Fibroblast of peridontal ligament (primary cell): ENCODE measurements at regions not wholly inside any gene's neighbourhood (a gene's known extent, or its start where the extent isn't known, plus 50 kb on each side); places are given as distances from the start of the nearest gene placed in this dataset.
A peak's percentile ranks its signal among the peaks of the same experiment; 100 is the strongest.

Source experiments
- DNase-seq: peaks from one replicate; pipeline ENCODE4 v3.0.0-alpha.2; 2010; ENCODE audit errors: extremely low read depth

GRCh38 chr2:53209679-53210458 is 557.7 kb upstream of the CHAC2 start:
- DNase-seq, result no peak

DNA sequence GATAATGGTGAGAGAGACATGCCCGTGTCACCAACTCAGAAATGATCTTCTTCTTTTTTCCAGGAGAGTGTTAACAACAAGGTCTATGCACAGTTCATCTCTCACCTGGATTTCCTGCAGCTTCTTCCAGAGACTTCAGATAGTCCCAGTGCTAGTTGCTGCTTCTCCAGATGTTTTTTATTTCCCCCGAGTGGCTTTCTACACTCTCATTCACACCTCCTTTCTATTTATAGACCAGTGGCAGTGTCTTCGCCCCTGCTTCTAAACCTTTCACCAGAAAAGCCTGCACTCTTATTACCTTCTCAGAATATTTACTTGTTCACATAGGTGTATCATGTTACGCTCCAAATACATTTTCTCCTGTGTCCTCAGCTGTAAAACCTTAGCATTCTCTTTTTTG is 558.8 kb upstream of the CHAC2 start:
- no peak for DNase-seq

DNA sequence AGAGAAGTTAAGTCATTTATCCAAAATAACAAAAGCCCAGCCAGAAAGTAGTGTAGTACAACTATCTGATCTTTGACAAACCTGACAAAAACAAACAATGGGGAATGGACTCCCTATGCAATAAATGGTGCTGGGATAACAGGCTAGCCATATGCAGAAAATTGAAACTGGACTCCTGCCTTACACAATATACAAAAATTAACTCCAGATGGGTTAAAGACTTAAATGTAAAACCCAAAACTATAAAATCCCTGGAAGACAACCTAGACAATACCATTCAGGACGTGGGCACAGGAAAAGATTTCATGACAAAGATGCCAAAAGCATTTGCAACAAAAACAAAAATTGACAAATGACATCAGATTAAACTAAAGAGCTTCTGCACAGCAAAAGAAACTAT is 561.4 kb upstream of the CHAC2 start:
- DNase-seq, result peak; percentile 53

DNA sequence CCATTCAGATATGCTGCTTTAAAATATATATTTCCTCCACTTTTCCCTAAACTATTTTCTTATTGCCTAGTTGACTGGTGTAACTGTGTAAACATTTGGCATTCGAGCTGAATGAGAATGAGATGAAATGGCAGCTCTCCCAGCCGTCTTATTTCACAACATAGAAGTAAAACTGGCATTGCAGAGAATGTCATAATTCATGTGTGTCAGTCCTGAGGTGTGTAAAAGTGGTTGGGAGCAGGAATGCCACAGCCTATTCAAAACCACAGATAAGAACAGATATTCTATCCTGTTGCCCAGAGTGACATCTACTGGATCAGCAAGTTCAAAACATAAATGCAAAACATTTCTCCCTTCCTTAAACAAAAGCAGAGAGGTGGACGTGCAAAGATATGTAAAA is 565.5 kb upstream of the CHAC2 start:
- DNase-seq, result peak; percentile 97

DNA sequence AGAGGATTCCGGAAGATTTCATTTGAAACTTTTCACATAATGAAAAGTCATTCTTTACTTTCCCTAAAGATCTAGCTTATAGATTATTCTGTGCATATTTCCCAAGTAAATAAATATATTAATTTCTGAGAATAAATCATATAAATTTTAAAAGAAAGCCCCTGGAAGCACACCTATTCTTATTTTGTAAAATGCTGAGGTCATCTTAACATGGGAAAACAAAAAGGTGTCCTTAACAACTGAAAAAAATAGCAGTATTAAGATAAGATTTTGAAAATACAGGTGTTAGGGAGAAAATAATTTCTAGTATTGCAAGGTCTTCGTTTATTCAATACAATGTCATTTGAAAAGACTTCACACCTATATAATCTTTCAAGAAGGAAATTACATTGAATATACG is 567.5 kb upstream of the CHAC2 start:
- no peak for DNase-seq

DNA sequence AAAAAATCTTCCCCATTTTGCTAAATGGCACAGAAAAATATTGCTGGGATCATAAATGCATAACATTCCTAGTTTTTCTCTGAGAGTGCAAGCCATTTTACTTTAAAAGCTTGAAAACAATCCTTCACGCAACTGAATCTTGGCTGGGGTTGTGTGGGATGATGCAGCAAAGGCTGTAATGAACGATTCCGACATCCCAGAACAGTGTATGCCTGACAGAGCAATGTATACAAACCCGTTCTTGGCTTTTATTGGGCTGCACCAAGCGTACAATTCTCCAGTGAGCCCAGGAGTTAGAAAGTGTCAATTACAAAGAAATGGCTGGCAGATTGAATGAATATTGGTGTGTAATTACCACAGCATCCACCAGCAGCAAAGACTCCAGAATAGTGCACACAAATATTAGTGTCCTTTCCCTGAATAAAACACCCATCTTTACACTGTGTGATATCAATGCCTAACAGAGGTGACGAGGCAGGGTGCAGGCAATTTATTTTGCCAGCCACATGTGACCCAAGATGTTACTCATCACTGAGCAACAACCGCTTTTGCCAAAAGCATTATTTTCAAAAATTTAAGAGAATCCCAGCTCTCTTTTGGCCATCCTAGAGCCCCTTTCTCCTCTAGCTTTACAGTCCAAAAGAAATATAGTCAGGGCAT is 578.6 kb upstream of the CHAC2 start:
- DNase-seq, result peak; percentile 51

- no peak for DNase-seq
These were observed 584.0 kb upstream of the CHAC2 start for GRCh38 chr2:53183581-53183980.

GRCh38 chr2:53182601-53183000 is 585.0 kb upstream of the CHAC2 start:
- no peak for DNase-seq

DNA sequence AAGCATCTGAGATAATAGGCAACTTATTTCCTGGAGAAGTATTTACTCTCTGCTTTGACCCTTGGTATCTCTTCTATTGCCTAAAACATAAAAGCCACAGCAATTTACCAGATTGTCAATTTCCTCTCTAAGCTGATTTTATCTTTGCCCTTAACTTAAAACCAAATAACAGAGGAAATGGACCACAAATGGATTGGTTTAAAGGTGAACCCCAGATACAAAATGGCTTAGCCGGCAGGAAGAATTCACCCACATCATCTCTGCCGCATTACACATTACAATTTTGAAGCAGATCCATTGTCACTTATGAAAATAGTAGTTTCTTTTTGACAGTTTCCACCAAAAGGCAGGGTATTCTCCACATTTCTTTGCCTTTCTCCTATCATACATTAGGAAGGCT is 585.8 kb upstream of the CHAC2 start:
- DNase-seq, result no peak

- DNase-seq, result peak; percentile 15
These were observed 590.3 kb upstream of the CHAC2 start for GRCh38 chr2:53177327-53177726.

GRCh38 chr2:53174539-53174938 is 593.1 kb upstream of the CHAC2 start:
- DNase-seq, result no peak

- no peak for DNase-seq
These were observed 593.7 kb upstream of the CHAC2 start for GRCh38 chr2:53173698-53174455.

GRCh38 chr2:53173091-53173490 is 594.5 kb upstream of the CHAC2 start:
- DNase-seq, result peak; percentile 53

DNA sequence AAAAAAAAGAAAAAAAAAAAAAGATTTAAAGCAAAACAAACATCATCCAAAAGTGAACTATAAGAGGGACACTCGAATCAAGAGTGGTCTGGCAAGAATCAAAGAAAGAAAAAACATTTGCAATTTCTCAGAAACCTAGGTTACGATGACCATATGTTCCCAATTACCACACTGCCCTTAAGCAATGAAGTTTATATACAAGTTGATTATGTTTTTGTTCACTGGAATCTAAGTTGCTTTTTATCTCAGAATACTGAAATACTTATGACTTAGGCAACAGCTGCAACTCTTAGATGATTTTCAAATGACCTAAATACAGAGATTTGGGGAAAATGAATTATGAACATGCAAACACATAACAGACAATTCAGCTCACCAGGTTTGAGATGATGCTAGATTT is 597.1 kb upstream of the CHAC2 start:
- DNase-seq, result peak; percentile 99

DNA sequence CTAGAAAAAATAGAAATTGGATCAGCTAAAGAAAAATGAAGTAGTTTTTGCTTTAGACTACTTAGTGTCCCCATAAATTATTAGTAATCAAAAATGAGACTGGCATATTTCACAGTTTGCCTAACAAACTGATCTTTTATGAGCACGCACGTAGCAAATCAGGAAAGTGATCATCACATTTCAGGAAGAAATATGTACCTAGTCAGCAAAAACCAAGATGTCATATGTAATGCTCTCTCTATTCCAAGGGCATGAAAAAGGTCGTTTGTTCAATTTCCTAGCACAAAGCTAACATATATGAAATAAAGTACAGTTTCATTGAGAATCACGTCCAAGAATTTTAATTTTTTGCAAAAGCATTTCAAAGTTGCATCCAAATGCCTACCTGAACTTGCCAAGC is 600.4 kb upstream of the CHAC2 start:
- DNase-seq, result no peak

DNA sequence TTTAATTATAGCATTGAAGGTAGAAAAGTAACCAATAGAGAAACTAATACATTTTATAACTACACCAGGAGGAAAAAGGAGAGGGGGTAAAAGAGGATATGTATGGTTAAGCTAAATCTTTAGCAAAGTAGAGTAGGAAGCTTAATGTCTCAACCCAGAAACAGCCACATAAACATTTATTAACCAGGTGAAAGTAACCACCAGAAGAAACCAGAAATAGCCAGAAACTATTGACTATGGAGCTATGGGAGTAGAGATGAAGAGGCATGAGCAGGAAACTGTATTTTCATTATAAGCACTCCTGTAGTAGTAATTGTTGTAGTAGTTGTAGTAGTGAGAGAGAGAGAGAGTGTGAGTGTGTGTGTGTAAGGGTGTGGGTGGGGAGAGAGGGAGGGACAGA is 617.5 kb upstream of the CHAC2 start:
- DNase-seq, result no peak

- no peak for DNase-seq
These were observed 619.4 kb upstream of the CHAC2 start for GRCh38 chr2:53148221-53148620.

- peak; percentile 33 for DNase-seq
These were observed 636.2 kb upstream of the CHAC2 start for GRCh38 chr2:53131416-53131815.

GRCh38 chr2:53130441-53130943 is 637.1 kb upstream of the CHAC2 start:
- DNase-seq, result peak; percentile 90

DNA sequence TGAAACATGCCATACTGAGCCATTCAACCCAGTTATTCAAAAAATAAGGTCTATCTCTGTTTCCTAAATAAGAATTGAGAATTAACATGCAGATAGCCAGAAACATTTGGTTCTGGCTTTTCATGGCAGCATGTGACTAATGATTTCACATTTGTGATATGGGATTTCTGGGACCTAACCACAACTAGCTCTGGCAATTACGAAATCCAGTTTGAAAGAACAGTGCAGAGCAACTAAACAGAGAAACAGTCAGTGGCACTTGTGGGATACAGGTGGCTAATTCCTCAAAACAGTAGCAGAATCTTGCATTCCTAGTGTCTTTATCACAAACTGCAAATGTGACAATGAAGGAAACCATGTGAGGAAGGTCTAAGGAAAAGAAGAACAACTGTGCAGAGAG is 637.8 kb upstream of the CHAC2 start:
- peak; percentile 92 for DNase-seq

GRCh38 chr2:53127061-53127650 is 640.4 kb upstream of the CHAC2 start:
- no peak for DNase-seq

DNA sequence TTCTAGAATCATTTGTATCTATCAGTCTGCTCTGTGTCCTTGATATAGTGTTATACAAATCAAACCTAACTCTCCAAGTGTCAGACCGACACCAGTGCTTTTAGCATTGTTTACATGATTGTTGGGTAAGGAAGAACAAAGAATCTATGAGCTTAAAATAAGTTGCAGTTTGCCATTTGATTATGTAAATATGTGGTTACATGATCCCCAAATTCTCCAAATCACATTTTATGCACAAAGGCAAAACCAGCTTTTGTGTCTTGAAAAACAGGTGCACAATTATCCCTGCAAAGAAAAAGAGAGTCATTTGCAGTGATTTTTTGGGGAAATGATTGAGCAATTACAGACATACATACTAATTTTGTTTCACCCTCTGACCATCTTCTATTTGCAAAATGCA is 652.6 kb upstream of the CHAC2 start:
- DNase-seq, result no peak
